Hepatocyte (in vitro differentiated cells): ENCODE measurements at regions not wholly inside any gene's neighbourhood (a gene's known extent, or its start where the extent isn't known, plus 50 kb on each side); places are given as distances from the start of the nearest gene placed in this dataset.

Experiments
- DNase-seq: peaks from one replicate; pipeline ENCODE4 v3.0.0-alpha.2; 2016; ENCODE audit warnings: low spot score
- H2AFZ ChIP-seq: fragments of 200-600 bp; sonication (generic); 2 replicates; pipeline ENCODE4 v1.6.0; 2016; ENCODE audit warnings: antibody characterized with exemption, mild to moderate bottlenecking
- H3K27ac ChIP-seq: fragments of 200-600 bp; sonication (generic); 2 replicates; pipeline ENCODE4 v1.5.1; 2016; ENCODE audit warnings: mild to moderate bottlenecking
- H3K27me3 ChIP-seq: fragments of 200-600 bp; sonication (generic); 2 replicates; pipeline ENCODE4 v1.6.1; 2016
- H3K36me3 ChIP-seq: fragments of 200-600 bp; sonication (generic); replicated peaks from 2 replicates; pipeline ENCODE4 v1.5.1; 2016; ENCODE audit warnings: low read depth; ENCODE audit not compliant: insufficient read depth
- H3K4me1 ChIP-seq: fragments of 200-600 bp; sonication (generic); 2 replicates; pipeline ENCODE4 v1.5.1; 2016; ENCODE audit warnings: mild to moderate bottlenecking, moderate library complexity; ENCODE audit not compliant: insufficient read depth
- H3K4me2 ChIP-seq: fragments of 200-600 bp; sonication (generic); 2 replicates; pipeline ENCODE4 v1.6.0; 2016
- H3K4me3 ChIP-seq: fragments of 200-600 bp; sonication (generic); 2 replicates; pipeline ENCODE4 v1.5.1; 2016; ENCODE audit warnings: mild to moderate bottlenecking
- H3K79me2 ChIP-seq: fragments of 200-600 bp; sonication (generic); 2 replicates; pipeline ENCODE4 v1.6.0; 2017; ENCODE audit warnings: mild to moderate bottlenecking
- H3K9me2 ChIP-seq: fragments of 200-600 bp; sonication (generic); replicated peaks from 2 replicates; pipeline ENCODE4 v1.6.0; 2017; ENCODE audit warnings: mild to moderate bottlenecking; ENCODE audit not compliant: insufficient read depth
- H3K9me3 ChIP-seq: fragments of 200-600 bp; sonication (generic); 2 replicates; pipeline ENCODE4 v1.5.1; 2016; ENCODE audit warnings: low read depth, mild to moderate bottlenecking
- H4K20me1 ChIP-seq: fragments of 200-600 bp; sonication (generic); 2 replicates; pipeline ENCODE4 v1.6.0; 2016; ENCODE audit warnings: mild to moderate bottlenecking; ENCODE audit not compliant: insufficient read depth, poor library complexity, severe bottlenecking
- CTCF ChIP-seq: fragments of 200-600 bp; sonication (generic); IDR thresholded peaks from 2 replicates; pipeline ENCODE4 v1.5.1; 2016; ENCODE audit warnings: antibody characterized with exemption, mild to moderate bottlenecking; ENCODE audit not compliant: poor library complexity
- EZH2 ChIP-seq: fragments of 200-600 bp; sonication (generic); IDR thresholded peaks from 2 replicates; pipeline ENCODE4 v1.6.1; 2016; ENCODE audit warnings: antibody characterized with exemption, mild to moderate bottlenecking, borderline replicate concordance
- EZH2phosphoT487 ChIP-seq: fragments of 200-600 bp; sonication (generic); IDR thresholded peaks from one replicate; pipeline ENCODE4 v1.6.1; 2018; ENCODE audit warnings: antibody characterized with exemption, mild to moderate bottlenecking, low read depth, moderate library complexity; ENCODE audit not compliant: unreplicated experiment, severe bottlenecking
- WGBS: methylation state at CpG from one replicate; pipeline ENCODE4 v1.1.6; 2016; ENCODE audit warnings: low lambda C conversion rate; ENCODE audit errors: missing lambda C conversion rate; 5-methylcytosine and 5-hydroxymethylcytosine counted together

DNA sequence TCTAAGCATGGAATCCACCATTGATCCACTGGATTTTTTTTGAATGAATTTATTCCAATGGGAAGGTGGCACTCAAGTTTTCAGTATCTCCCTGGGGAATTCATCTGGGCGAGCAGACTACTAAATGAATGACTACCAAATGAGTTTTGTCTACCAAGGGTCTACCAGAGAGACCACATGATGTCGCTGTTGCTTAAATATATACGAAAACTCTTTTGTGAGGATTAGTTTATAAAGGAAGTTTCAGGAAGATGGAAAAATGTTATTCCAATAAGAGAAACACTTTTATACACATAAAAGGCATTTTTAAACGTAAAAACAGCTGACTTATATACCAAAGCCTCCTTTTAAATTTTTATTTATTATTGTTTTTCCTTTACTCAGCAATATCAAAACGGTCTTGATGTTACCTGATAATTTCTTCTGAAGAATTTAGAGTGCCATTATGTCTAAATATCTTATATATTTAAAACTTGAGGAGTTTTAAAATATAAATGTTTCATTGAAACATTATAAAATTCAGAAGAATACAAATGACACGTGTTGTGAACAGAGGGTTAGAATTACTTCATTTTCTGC lies 139.7 kb downstream of the HRH4 start:
- 24% methylated on average over 6 of the region's 6 CpGs for WGBS
- H3K27ac ChIP-seq: no peak overlapping the region
- H3K36me3 ChIP-seq: no peaks in the 10 kb centered on the region
- no peak overlapping the region for H3K4me3 ChIP-seq
- H2AFZ ChIP-seq: no peak overlapping the region
- peak; percentile 79 for DNase-seq
- H3K9me3 ChIP-seq: no peaks in the 10 kb centered on the region
- no peaks in the 10 kb centered on the region for H4K20me1 ChIP-seq
- peaks cover 10% of the 10 kb centered on the region for H3K27me3 ChIP-seq
- TF ChIP-seq CTCF: peak; percentile 87
- TF ChIP-seq EZH2phosphoT487: no peak
- no peak for TF ChIP-seq EZH2
- no peaks in the 10 kb centered on the region for H3K9me2 ChIP-seq
- H3K4me1 ChIP-seq: no peaks in the 10 kb centered on the region
- no peaks in the 10 kb centered on the region for H3K79me2 ChIP-seq
- no peak overlapping the region for H3K4me2 ChIP-seq

DNA sequence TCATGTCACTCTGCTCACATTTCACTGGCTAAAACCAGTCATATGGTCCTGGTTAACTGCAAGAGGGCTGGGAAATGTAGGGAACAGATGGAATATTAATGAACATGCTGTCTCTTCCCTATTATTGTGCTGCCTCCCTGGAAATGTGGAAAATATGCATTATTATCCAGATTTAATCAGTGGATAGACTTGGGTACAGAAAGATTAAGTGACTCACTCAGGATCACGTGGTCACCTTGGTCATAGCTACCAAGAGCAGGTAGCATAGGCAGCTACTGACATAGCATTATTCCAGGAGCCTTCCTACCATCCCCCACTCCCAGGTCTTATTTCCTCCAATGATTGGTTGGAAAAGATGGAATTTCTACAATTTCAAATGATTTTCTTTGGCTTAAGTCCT lies 141.1 kb downstream of the HRH4 start:
- no peaks in the 10 kb centered on the region for H3K4me1 ChIP-seq
- H3K27ac ChIP-seq: no peak overlapping the region
- H2AFZ ChIP-seq: no peak overlapping the region
- no peaks in the 10 kb centered on the region for H3K9me2 ChIP-seq
- no peak for TF ChIP-seq EZH2phosphoT487
- TF ChIP-seq EZH2: no peak
- TF ChIP-seq CTCF: no peak
- H3K79me2 ChIP-seq: no peaks in the 10 kb centered on the region
- WGBS: 80% methylated on average over 1 of the region's 1 CpG
- no peaks in the 10 kb centered on the region for H4K20me1 ChIP-seq
- no peak for DNase-seq
- H3K27me3 ChIP-seq: peaks cover 10% of the 10 kb centered on the region
- no peak overlapping the region for H3K4me2 ChIP-seq
- no peak overlapping the region for H3K4me3 ChIP-seq
- H3K9me3 ChIP-seq: no peaks in the 10 kb centered on the region
- no peaks in the 10 kb centered on the region for H3K36me3 ChIP-seq

- TF ChIP-seq EZH2: no peak
- TF ChIP-seq EZH2phosphoT487: no peak
- TF ChIP-seq CTCF: no peak
- WGBS: 91% methylated on average over 4 of the region's 4 CpGs
- Histone ChIP-seq H2AFZ (no peak overlapping the region), H3K27me3 (peaks cover 10% of the 10 kb centered on the region), H3K27ac (no peak overlapping the region), H3K79me2 (no peaks in the 10 kb centered on the region), H3K9me2 (no peaks in the 10 kb centered on the region), H3K4me1 (no peaks in the 10 kb centered on the region), H4K20me1 (no peaks in the 10 kb centered on the region), H3K36me3 (no peaks in the 10 kb centered on the region), H3K9me3 (no peaks in the 10 kb centered on the region), H3K4me3 (no peak overlapping the region), H3K4me2 (no peak overlapping the region)
- no peak for DNase-seq
These were observed 141.8 kb downstream of the HRH4 start for GRCh38 chr18:24602201-24602600.

DNA sequence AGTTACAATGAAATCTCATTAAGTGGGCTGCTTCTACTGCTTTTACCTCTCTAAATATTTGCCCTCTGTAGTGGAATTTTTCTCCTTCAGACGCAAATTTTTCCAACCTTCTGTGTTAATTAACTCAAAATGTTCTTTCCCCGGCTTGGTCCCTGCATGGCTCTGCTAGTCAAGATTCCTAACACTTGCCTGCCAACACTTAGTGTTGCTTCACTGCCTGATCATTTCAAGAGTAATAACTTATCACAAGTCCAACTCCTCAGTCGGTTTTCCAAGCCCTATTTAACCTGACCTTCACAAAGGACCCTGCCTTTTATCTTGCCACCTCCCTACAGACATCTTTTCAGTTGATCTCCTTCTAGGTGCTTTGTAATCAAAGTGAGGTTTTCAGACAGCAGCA lies 142.7 kb downstream of the HRH4 start:
- no peaks in the 10 kb centered on the region for H3K79me2 ChIP-seq
- H3K4me2 ChIP-seq: no peak overlapping the region
- no peaks in the 10 kb centered on the region for H3K9me3 ChIP-seq
- 46% methylated on average over 3 of the region's 3 CpGs for WGBS
- no peak overlapping the region for H3K27ac ChIP-seq
- no peaks in the 10 kb centered on the region for H3K4me1 ChIP-seq
- no peaks in the 10 kb centered on the region for H3K36me3 ChIP-seq
- peaks cover 10% of the 10 kb centered on the region for H3K27me3 ChIP-seq
- H3K4me3 ChIP-seq: no peak overlapping the region
- TF ChIP-seq EZH2phosphoT487 (no peak), CTCF (no peak), EZH2 (no peak)
- no peaks in the 10 kb centered on the region for H3K9me2 ChIP-seq
- H2AFZ ChIP-seq: no peak overlapping the region
- no peaks in the 10 kb centered on the region for H4K20me1 ChIP-seq
- no peak for DNase-seq
